SK-N-SH treated with all-trans-retinoic acid at 6 μM for 48 hours (cell line): ENCODE measurements at regions not wholly inside any gene's neighbourhood (a gene's known extent, or its start where the extent isn't known, plus 50 kb on each side); places are given as distances from the start of the nearest gene placed in this dataset.

Experiments
- CSDC2 ChIP-seq: fragments of 250-450 bp; sonication (Bioruptor Pico); IDR thresholded peaks from 2 replicates; pipeline ENCODE4 v1.5.0; 2020; ENCODE audit warnings: mild to moderate bottlenecking, moderate library complexity
- GLIS3 ChIP-seq: fragments of 250-450 bp; sonication (Bioruptor Pico); IDR thresholded peaks from 2 replicates; pipeline ENCODE4 v1.5.0; 2020; ENCODE audit warnings: mild to moderate bottlenecking, moderate library complexity
- ISL1 ChIP-seq: fragments of 250-450 bp; sonication (Bioruptor Pico); IDR thresholded peaks from 2 replicates; pipeline ENCODE4 v2.1.2; 2022; ENCODE audit warnings: mild to moderate bottlenecking, moderate library complexity
- PATZ1 ChIP-seq: fragments of 250-450 bp; sonication (Bioruptor Pico); IDR thresholded peaks from 2 replicates; pipeline ENCODE4 v1.8.0; 2020; ENCODE audit warnings: mild to moderate bottlenecking, moderate library complexity, borderline replicate concordance
- ZFP3 ChIP-seq: fragments of 250-450 bp; sonication (Bioruptor Pico); IDR thresholded peaks from 2 replicates; pipeline ENCODE4 v1.5.0; 2020; ENCODE audit warnings: mild to moderate bottlenecking, moderate library complexity

- TF ChIP-seq CSDC2 (no peak), ISL1 (no peak), ZFP3 (CRISPR knock-in tag) (no peak), PATZ1 (CRISPR knock-in tag) (no peak), GLIS3 (no peak)
These were observed 434.7 kb downstream of the KIF2B start for GRCh38 chr17:54257440-54257839.
